Neural cell (in vitro differentiated cells): ENCODE measurements at regions not wholly inside any gene's neighbourhood (a gene's known extent, or its start where the extent isn't known, plus 50 kb on each side); places are given as distances from the start of the nearest gene placed in this dataset.

Experiments used
- H2AFZ ChIP-seq: fragments of 200-600, 300-800 bp; sonication (generic), shearing (Covaris generic); 2 replicates; pipeline ENCODE4 v1.6.0; 2014; ENCODE audit warnings: low read depth, mild to moderate bottlenecking, antibody characterized with exemption, low read length, moderate library complexity
- H3F3A ChIP-seq: fragments of 200-600 bp; shearing (Covaris generic); 2 replicates; pipeline ENCODE4 v1.6.1; 2016; ENCODE audit warnings: mild to moderate bottlenecking, moderate library complexity, mixed read lengths, antibody characterized with exemption, low read length; ENCODE audit not compliant: insufficient read depth, poor library complexity, severe bottlenecking
- H3K27ac ChIP-seq: fragments of 200-600, 300-800 bp; sonication (generic), shearing (Covaris generic); 2 replicates; pipeline ENCODE4 v1.5.1; 2014; ENCODE audit warnings: mild to moderate bottlenecking, low read length, moderate library complexity
- H3K27me3 ChIP-seq: fragments of 300-800, 200-600 bp; sonication (generic), shearing (Covaris generic); 2 replicates; pipeline ENCODE4 v1.6.0; 2014; ENCODE audit warnings: mild to moderate bottlenecking, low read depth, low read length, moderate library complexity; ENCODE audit not compliant: insufficient read depth
- H3K36me3 ChIP-seq: fragments of 300-800, 200-600 bp; sonication (generic), shearing (Covaris generic); 2 replicates; pipeline ENCODE4 v1.5.1; 2014; ENCODE audit warnings: mild to moderate bottlenecking, antibody characterized with exemption, low read length, moderate library complexity; ENCODE audit not compliant: insufficient read depth
- H3K4me2 ChIP-seq: fragments of 300-800, 200-600 bp; sonication (generic), shearing (Covaris generic); 2 replicates; pipeline ENCODE4 v1.6.0; 2014; ENCODE audit warnings: mild to moderate bottlenecking, low read length
- H3K4me3 ChIP-seq: fragments of 300-800, 200-600 bp; sonication (generic), shearing (Covaris generic); 2 replicates; pipeline ENCODE4 v1.5.1; 2014; ENCODE audit warnings: mild to moderate bottlenecking, low read length, moderate library complexity
- H3K79me2 ChIP-seq: fragments of 200-600 bp; shearing (Covaris generic); replicated peaks from 2 replicates; pipeline ENCODE4 v1.6.0; 2014; ENCODE audit warnings: mild to moderate bottlenecking, low read length, moderate library complexity; ENCODE audit not compliant: insufficient read depth
- H3K9ac ChIP-seq: fragments of 300-800, 200-600 bp; sonication (generic), shearing (Covaris generic); 2 replicates; pipeline ENCODE4 v1.6.1; 2016; ENCODE audit warnings: mild to moderate bottlenecking, low read length, mixed read lengths
- H3K9me2 ChIP-seq: fragments of 200-600 bp; shearing (Covaris generic); 2 replicates; pipeline ENCODE4 v1.6.1; 2016; ENCODE audit warnings: mild to moderate bottlenecking, low read length, mixed read lengths; ENCODE audit not compliant: insufficient read depth
- H3K9me3 ChIP-seq: fragments of 200-600, 300-800 bp; sonication (generic), shearing (Covaris generic); 2 replicates; pipeline ENCODE4 v1.6.1; 2016; ENCODE audit warnings: mild to moderate bottlenecking, mixed run types, low read length, moderate library complexity, mixed read lengths
- H4K20me1 ChIP-seq: fragments of 200-600 bp; shearing (Covaris generic); 2 replicates; pipeline ENCODE4 v1.6.1; 2016; ENCODE audit warnings: mild to moderate bottlenecking, mixed run types; ENCODE audit not compliant: insufficient read depth
- EP300 ChIP-seq: fragments of 450-650 bp; conservative IDR thresholded peaks from 2 replicates; pipeline ENCODE4 v1.6.1; 2014; ENCODE audit warnings: antibody characterized with exemption, mild to moderate bottlenecking, moderate library complexity; ENCODE audit not compliant: poor library complexity, severe bottlenecking
- EZH2 ChIP-seq: fragments of 200-600, 300-800 bp; shearing (Covaris generic), sonication (generic); IDR thresholded peaks from 2 replicates; pipeline ENCODE4 v1.6.1; 2014; ENCODE audit warnings: antibody characterized with exemption, low read length, borderline replicate concordance, mild to moderate bottlenecking; ENCODE audit not compliant: insufficient read depth, poor library complexity, severe bottlenecking
- MXI1 ChIP-seq: fragments of 450-650 bp; conservative IDR thresholded peaks from 2 replicates; pipeline ENCODE4 v1.6.1; 2014; ENCODE audit warnings: antibody characterized with exemption, mild to moderate bottlenecking; ENCODE audit not compliant: poor library complexity, severe bottlenecking
- POLR2AphosphoS5 ChIP-seq: IDR thresholded peaks from 2 replicates; pipeline ENCODE4 v1.6.1; 2012
- RAD21 ChIP-seq: fragments of 450-650 bp; conservative IDR thresholded peaks from 2 replicates; pipeline ENCODE4 v1.6.1; 2014; ENCODE audit warnings: antibody characterized with exemption, mild to moderate bottlenecking, moderate library complexity
- SMC3 ChIP-seq: fragments of 450-650 bp; conservative IDR thresholded peaks from 2 replicates; pipeline ENCODE4 v1.6.1; 2014; ENCODE audit warnings: antibody characterized with exemption, mild to moderate bottlenecking, moderate library complexity; ENCODE audit not compliant: poor library complexity
- TAF1 ChIP-seq: IDR thresholded peaks from 2 replicates; pipeline ENCODE4 v1.6.1; 2012; ENCODE audit warnings: low read depth
- TF ChIP-seq, protein P1 (sequence below): IDR thresholded peaks from 2 replicates; pipeline ENCODE4 v1.6.1; 2012; ENCODE audit warnings: borderline replicate concordance
- TF ChIP-seq, protein P2 (sequence below): fragments of 450-650 bp; IDR thresholded peaks from 2 replicates; pipeline ENCODE4 v1.5.1; 2014; ENCODE audit warnings: antibody characterized with exemption, mild to moderate bottlenecking, moderate library complexity; ENCODE audit not compliant: poor library complexity, severe bottlenecking

- Histone ChIP-seq H3K36me3 (no peaks in the 10 kb centered on the region), H3K79me2 (no peaks in the 10 kb centered on the region), H3K27me3 (no peaks in the 10 kb centered on the region), H2AFZ (no peak overlapping the region), H3K9me3 (no peaks in the 10 kb centered on the region), H3K9ac (no peak overlapping the region), H4K20me1 (no peaks in the 10 kb centered on the region), H3K27ac (no peak overlapping the region), H3F3A (no peaks in the 10 kb centered on the region), H3K9me2 (no peaks in the 10 kb centered on the region), H3K4me2 (no peak overlapping the region), H3K4me3 (no peak overlapping the region)
- TF ChIP-seq RAD21 (no peak), TAF1 (no peak), SMC3 (no peak), EZH2 (no peak), POLR2AphosphoS5 (no peak), EP300 (no peak), MXI1 (no peak)
- TF ChIP-seq, protein P1, sequence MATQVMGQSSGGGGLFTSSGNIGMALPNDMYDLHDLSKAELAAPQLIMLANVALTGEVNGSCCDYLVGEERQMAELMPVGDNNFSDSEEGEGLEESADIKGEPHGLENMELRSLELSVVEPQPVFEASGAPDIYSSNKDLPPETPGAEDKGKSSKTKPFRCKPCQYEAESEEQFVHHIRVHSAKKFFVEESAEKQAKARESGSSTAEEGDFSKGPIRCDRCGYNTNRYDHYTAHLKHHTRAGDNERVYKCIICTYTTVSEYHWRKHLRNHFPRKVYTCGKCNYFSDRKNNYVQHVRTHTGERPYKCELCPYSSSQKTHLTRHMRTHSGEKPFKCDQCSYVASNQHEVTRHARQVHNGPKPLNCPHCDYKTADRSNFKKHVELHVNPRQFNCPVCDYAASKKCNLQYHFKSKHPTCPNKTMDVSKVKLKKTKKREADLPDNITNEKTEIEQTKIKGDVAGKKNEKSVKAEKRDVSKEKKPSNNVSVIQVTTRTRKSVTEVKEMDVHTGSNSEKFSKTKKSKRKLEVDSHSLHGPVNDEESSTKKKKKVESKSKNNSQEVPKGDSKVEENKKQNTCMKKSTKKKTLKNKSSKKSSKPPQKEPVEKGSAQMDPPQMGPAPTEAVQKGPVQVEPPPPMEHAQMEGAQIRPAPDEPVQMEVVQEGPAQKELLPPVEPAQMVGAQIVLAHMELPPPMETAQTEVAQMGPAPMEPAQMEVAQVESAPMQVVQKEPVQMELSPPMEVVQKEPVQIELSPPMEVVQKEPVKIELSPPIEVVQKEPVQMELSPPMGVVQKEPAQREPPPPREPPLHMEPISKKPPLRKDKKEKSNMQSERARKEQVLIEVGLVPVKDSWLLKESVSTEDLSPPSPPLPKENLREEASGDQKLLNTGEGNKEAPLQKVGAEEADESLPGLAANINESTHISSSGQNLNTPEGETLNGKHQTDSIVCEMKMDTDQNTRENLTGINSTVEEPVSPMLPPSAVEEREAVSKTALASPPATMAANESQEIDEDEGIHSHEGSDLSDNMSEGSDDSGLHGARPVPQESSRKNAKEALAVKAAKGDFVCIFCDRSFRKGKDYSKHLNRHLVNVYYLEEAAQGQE = no peak
- TF ChIP-seq, protein P2, sequence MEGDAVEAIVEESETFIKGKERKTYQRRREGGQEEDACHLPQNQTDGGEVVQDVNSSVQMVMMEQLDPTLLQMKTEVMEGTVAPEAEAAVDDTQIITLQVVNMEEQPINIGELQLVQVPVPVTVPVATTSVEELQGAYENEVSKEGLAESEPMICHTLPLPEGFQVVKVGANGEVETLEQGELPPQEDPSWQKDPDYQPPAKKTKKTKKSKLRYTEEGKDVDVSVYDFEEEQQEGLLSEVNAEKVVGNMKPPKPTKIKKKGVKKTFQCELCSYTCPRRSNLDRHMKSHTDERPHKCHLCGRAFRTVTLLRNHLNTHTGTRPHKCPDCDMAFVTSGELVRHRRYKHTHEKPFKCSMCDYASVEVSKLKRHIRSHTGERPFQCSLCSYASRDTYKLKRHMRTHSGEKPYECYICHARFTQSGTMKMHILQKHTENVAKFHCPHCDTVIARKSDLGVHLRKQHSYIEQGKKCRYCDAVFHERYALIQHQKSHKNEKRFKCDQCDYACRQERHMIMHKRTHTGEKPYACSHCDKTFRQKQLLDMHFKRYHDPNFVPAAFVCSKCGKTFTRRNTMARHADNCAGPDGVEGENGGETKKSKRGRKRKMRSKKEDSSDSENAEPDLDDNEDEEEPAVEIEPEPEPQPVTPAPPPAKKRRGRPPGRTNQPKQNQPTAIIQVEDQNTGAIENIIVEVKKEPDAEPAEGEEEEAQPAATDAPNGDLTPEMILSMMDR = no peak
Observed at GRCh38 chr18:28863396-28863795, 686.5 kb upstream of the CDH2 start.

GRCh38 chr18:28858248-28858647, 681.3 kb upstream of the CDH2 start:
- no peaks in the 10 kb centered on the region for H3K27me3 ChIP-seq
- no peak overlapping the region for H2AFZ ChIP-seq
- no peak for TF ChIP-seq SMC3
- TF ChIP-seq, protein P2 = no peak
- TF ChIP-seq EP300 = no peak
- TF ChIP-seq TAF1 = no peak
- no peak for TF ChIP-seq RAD21
- no peak for TF ChIP-seq EZH2
- no peak for TF ChIP-seq POLR2AphosphoS5
- no peak for TF ChIP-seq MXI1
- TF ChIP-seq, protein P1 = no peak
- H3K79me2 ChIP-seq = no peaks in the 10 kb centered on the region
- H3K36me3 ChIP-seq = no peaks in the 10 kb centered on the region
- H3K9me3 ChIP-seq = no peaks in the 10 kb centered on the region
- no peaks in the 10 kb centered on the region for H3F3A ChIP-seq
- H3K4me2 ChIP-seq = no peak overlapping the region
- no peaks in the 10 kb centered on the region for H3K9me2 ChIP-seq
- no peak overlapping the region for H3K27ac ChIP-seq
- no peak overlapping the region for H3K9ac ChIP-seq
- H3K4me3 ChIP-seq = no peak overlapping the region
- no peaks in the 10 kb centered on the region for H4K20me1 ChIP-seq
